WTC11 (cell line): ENCODE measurements at regions not wholly inside any gene's neighbourhood (a gene's known extent, or its start where the extent isn't known, plus 50 kb on each side); places are given as distances from the start of the nearest gene placed in this dataset.

ENCODE experiments used
- NFYB ChIP-seq: sonication (generic); formaldehyde crosslinking; conservative IDR thresholded peaks from 2 replicates; pipeline ENCODE4 v1.8.0; 2022; ENCODE audit warnings: low read depth, missing genetic modification reagents
- NR1H2 ChIP-seq: sonication (generic); formaldehyde crosslinking; IDR thresholded peaks from 2 replicates; pipeline ENCODE4 v1.9.0; 2021; ENCODE audit warnings: mild to moderate bottlenecking, moderate library complexity, missing genetic modification reagents
- NR2C2 ChIP-seq: sonication (generic); formaldehyde crosslinking; IDR thresholded peaks from 2 replicates; pipeline ENCODE4 v1.8.0; 2022; ENCODE audit warnings: mild to moderate bottlenecking, missing genetic modification reagents
- SMAD3 ChIP-seq: sonication (generic); formaldehyde crosslinking; IDR thresholded peaks from 2 replicates; pipeline ENCODE4 v1.8.0; 2022; ENCODE audit warnings: missing genetic modification reagents, mild to moderate bottlenecking, borderline replicate concordance
- TP53 ChIP-seq: sonication (generic); formaldehyde crosslinking; IDR thresholded peaks from 2 replicates; pipeline ENCODE4 v1.8.1; 2023; ENCODE audit warnings: mild to moderate bottlenecking, missing genetic modification reagents
- ZBTB21 ChIP-seq: sonication (generic); formaldehyde crosslinking; IDR thresholded peaks from 2 replicates; pipeline ENCODE4 v1.8.1; 2023; ENCODE audit warnings: mild to moderate bottlenecking, missing genetic modification reagents, borderline replicate concordance
- TF ChIP-seq, protein P1 (sequence below): sonication (generic); formaldehyde crosslinking; IDR thresholded peaks from 2 replicates; pipeline ENCODE4 v1.8.0; 2022; ENCODE audit warnings: mild to moderate bottlenecking, missing genetic modification reagents
- TF ChIP-seq, protein P2 (sequence below): fragments of 200-600 bp; IDR thresholded peaks from 2 replicates; pipeline ENCODE4 v1.8.0; 2022; ENCODE audit warnings: antibody characterized with exemption
- TF ChIP-seq, protein P3 (sequence below): sonication (generic); formaldehyde crosslinking; IDR thresholded peaks from 2 replicates; pipeline ENCODE4 v1.8.1; 2023; ENCODE audit warnings: mild to moderate bottlenecking, missing genetic modification reagents
- TF ChIP-seq, protein P4 (sequence below): sonication (generic); formaldehyde crosslinking; conservative IDR thresholded peaks from 2 replicates; pipeline ENCODE4 v1.8.1; 2022; ENCODE audit warnings: mild to moderate bottlenecking, missing genetic modification reagents
- TF ChIP-seq, protein P5 (sequence below): sonication (generic); formaldehyde crosslinking; IDR thresholded peaks from 2 replicates; pipeline ENCODE4 v1.8.0; 2022; ENCODE audit warnings: mild to moderate bottlenecking, missing genetic modification reagents

DNA sequence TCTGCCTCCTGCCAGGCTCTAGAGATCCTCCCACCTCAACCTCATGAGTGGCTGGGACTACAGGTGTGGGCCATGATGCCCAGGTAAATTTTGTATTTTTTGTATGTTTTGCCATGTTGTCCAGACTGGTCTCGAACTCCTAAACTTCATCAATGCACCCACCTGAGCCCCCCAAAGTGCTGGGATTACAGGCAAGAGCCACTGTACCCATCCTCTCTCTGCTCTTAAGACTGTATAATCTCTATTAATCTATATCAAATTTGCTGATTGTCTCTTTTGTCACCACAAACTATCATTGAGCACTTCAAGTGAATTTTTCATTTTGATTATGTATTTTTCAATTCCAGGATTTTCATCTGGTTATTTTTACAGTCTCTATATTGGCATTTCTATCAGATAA lies 440.3 kb downstream of the NOVA1 start:
- TF ChIP-seq, protein P1, sequence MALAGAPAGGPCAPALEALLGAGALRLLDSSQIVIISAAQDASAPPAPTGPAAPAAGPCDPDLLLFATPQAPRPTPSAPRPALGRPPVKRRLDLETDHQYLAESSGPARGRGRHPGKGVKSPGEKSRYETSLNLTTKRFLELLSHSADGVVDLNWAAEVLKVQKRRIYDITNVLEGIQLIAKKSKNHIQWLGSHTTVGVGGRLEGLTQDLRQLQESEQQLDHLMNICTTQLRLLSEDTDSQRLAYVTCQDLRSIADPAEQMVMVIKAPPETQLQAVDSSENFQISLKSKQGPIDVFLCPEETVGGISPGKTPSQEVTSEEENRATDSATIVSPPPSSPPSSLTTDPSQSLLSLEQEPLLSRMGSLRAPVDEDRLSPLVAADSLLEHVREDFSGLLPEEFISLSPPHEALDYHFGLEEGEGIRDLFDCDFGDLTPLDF (CRISPR knock-in tag), result no peak
- no peak for TF ChIP-seq SMAD3
- no peak for TF ChIP-seq NR1H2 (CRISPR knock-in tag)
- TF ChIP-seq, protein P2, sequence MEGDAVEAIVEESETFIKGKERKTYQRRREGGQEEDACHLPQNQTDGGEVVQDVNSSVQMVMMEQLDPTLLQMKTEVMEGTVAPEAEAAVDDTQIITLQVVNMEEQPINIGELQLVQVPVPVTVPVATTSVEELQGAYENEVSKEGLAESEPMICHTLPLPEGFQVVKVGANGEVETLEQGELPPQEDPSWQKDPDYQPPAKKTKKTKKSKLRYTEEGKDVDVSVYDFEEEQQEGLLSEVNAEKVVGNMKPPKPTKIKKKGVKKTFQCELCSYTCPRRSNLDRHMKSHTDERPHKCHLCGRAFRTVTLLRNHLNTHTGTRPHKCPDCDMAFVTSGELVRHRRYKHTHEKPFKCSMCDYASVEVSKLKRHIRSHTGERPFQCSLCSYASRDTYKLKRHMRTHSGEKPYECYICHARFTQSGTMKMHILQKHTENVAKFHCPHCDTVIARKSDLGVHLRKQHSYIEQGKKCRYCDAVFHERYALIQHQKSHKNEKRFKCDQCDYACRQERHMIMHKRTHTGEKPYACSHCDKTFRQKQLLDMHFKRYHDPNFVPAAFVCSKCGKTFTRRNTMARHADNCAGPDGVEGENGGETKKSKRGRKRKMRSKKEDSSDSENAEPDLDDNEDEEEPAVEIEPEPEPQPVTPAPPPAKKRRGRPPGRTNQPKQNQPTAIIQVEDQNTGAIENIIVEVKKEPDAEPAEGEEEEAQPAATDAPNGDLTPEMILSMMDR, result no peak
- no peak for TF ChIP-seq TP53 (CRISPR knock-in tag)
- TF ChIP-seq, protein P3, sequence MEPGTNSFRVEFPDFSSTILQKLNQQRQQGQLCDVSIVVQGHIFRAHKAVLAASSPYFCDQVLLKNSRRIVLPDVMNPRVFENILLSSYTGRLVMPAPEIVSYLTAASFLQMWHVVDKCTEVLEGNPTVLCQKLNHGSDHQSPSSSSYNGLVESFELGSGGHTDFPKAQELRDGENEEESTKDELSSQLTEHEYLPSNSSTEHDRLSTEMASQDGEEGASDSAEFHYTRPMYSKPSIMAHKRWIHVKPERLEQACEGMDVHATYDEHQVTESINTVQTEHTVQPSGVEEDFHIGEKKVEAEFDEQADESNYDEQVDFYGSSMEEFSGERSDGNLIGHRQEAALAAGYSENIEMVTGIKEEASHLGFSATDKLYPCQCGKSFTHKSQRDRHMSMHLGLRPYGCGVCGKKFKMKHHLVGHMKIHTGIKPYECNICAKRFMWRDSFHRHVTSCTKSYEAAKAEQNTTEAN (CRISPR knock-in tag), result no peak
- TF ChIP-seq ZBTB21 (CRISPR knock-in tag), result no peak
- no peak for TF ChIP-seq NR2C2 (CRISPR knock-in tag)
- no peak for TF ChIP-seq NFYB (CRISPR knock-in tag)
- TF ChIP-seq, protein P4, sequence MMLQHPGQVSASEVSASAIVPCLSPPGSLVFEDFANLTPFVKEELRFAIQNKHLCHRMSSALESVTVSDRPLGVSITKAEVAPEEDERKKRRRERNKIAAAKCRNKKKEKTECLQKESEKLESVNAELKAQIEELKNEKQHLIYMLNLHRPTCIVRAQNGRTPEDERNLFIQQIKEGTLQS (CRISPR knock-in tag), result no peak
- TF ChIP-seq, protein P5, sequence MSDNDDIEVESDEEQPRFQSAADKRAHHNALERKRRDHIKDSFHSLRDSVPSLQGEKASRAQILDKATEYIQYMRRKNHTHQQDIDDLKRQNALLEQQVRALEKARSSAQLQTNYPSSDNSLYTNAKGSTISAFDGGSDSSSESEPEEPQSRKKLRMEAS (CRISPR knock-in tag), result no peak
